ENCODE measurements at regions not wholly inside any gene's neighbourhood (a gene's known extent, or its start where the extent isn't known, plus 50 kb on each side); places are given as distances from the start of the nearest gene placed in this dataset.

- H3K4me1 ChIP-seq = no peaks in the 10 kb centered on the region
- H3K27ac ChIP-seq = no peak overlapping the region
- H3K27me3 ChIP-seq = peaks cover 24% of the 10 kb centered on the region
- WGBS = 40% methylated on average over 4 of the region's 4 CpGs
- no peaks in the 10 kb centered on the region for H3K36me3 ChIP-seq
- H3K4me3 ChIP-seq = no peak overlapping the region
- no peak for DNase-seq (ENCODE audit: low spot score in 2 of 2)
- TF ChIP-seq POLR2A (IDR thresholded peaks at IDR 0.05) (no peak), CTCF (IDR thresholded peaks at IDR 0.05) (no peak), POLR2AphosphoS5 (IDR thresholded peaks at IDR 0.05) (no peak), EP300 (IDR thresholded peaks at IDR 0.05) (no peak)
- no peaks in the 10 kb centered on the region for H3K9me3 ChIP-seq
Measured at GRCh38 chr1:34520111-34520510, 234.7 kb upstream of the GJB5 start.

DNA sequence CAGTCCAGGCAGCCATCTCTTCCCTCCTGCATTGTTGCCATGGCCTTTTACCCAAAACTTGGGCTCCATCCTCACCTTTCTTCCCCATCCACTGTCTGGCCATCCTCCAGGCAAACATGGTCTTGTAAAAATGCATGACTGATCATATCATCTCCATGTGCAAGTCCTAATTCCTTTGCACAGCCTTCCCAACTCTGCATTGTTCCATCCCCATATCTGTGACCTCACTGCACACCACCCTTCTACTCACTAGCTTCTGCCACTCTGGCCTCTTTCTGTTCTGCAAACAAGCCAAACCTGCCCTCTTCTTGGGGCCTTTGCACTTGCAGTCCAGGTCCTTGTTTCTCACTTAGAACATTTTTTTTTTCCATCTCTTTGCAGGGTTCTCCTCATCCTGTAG is 230.1 kb upstream of the GJB5 start:
- H3K4me1 ChIP-seq = no peaks in the 10 kb centered on the region
- H3K27ac ChIP-seq = no peak overlapping the region
- H3K4me3 ChIP-seq = no peak overlapping the region
- peaks cover 46% of the 10 kb centered on the region for H3K27me3 ChIP-seq
- H3K36me3 ChIP-seq = no peaks in the 10 kb centered on the region
- no peak for DNase-seq (ENCODE audit: low spot score in 2 of 2)
- no peaks in the 10 kb centered on the region for H3K9me3 ChIP-seq
- TF ChIP-seq POLR2AphosphoS5 (IDR thresholded peaks at IDR 0.05) (no peak), CTCF (IDR thresholded peaks at IDR 0.05) (no peak), POLR2A (IDR thresholded peaks at IDR 0.05) (no peak), EP300 (IDR thresholded peaks at IDR 0.05) (no peak)

DNA sequence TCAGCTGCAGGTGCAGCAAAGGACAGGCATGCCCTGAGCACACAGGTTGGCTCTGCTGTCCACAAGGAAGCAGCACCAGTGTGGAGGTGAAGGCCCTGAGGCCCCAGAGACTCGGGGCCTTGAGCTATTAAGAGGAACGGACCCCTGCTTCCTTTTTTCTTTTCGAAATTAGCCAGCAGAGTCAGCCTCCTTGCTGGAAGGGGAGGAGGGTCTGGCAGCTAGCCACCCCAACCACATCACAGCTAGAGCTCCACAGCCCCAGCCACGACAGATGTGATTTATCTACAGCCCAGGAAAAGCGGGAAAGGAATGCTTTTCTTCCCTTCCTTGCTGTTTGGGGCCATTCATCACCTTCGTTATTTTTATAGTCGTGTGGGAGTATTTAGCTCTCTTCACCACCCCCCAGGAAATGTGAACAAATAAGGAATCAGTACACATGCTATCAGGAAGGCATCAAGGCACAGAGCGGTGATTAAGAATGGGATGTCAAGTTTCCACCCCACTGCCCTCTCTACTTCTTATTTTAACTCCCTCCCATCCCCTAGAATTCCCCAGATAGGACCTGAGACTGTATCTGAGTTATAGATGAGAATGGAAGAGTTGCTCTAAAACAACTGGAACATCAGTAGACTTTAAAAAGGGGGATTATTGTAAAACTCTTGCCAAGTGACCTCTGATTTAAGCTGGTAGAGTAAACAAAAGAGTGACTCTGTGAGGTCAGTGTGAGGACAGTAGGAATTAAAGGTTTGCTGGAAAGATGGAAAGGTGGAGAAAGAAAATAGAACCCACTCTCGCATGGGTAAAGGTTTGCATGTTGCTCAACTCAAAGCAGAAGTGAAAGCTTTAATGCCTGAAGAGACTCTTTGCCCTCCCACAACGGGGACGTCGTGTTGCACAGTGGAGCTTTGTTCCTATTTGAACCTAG is 224.7 kb upstream of the GJB5 start:
- 21% methylated on average over 9 of the region's 12 CpGs for WGBS
- Histone ChIP-seq H3K27ac (no peak overlapping the region), H3K27me3 (peaks cover 38% of the 10 kb centered on the region), H3K9me3 (no peaks in the 10 kb centered on the region), H3K4me1 (no peaks in the 10 kb centered on the region), H3K4me3 (no peak overlapping the region), H3K36me3 (no peaks in the 10 kb centered on the region)
- no peak for DNase-seq (ENCODE audit: low spot score in 2 of 2)
- TF ChIP-seq POLR2AphosphoS5 (IDR thresholded peaks at IDR 0.05) (no peak), CTCF (IDR thresholded peaks at IDR 0.05) (no peak), EP300 (IDR thresholded peaks at IDR 0.05) (no peak), POLR2A (IDR thresholded peaks at IDR 0.05) (no peak)

DNA sequence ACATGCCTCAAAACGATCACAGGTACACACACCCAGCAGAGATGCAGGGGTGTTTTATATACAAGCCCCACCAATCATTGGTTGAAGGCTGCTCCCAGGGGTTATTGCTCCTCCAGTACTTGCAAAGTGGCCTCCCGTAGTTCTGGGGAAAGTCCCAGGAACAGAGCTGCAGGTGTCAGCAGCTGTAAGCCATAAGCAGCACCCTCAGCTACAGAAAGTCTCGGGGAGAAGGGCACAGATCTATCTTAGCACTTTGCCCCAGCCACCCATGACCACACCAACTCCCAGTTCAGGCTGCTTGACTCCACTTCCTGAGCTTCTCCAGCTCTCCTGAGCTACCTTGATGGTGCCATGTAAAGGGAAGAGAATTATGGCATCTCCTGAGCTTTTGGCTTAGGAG is 222.7 kb upstream of the GJB5 start:
- no peaks in the 10 kb centered on the region for H3K4me1 ChIP-seq
- WGBS = 10% methylated on average over 2 of the region's 3 CpGs
- no peak for DNase-seq (ENCODE audit: low spot score in 2 of 2)
- H3K4me3 ChIP-seq = no peak overlapping the region
- H3K27me3 ChIP-seq = peaks cover 29% of the 10 kb centered on the region
- H3K36me3 ChIP-seq = no peaks in the 10 kb centered on the region
- no peak for TF ChIP-seq CTCF (IDR thresholded peaks at IDR 0.05)
- no peak for TF ChIP-seq POLR2AphosphoS5 (IDR thresholded peaks at IDR 0.05)
- H3K27ac ChIP-seq = no peak overlapping the region
- H3K9me3 ChIP-seq = no peaks in the 10 kb centered on the region

- no peak overlapping the region for H3K27ac ChIP-seq
- H3K27me3 ChIP-seq = peaks cover 15% of the 10 kb centered on the region
- DNase-seq (ENCODE audit: low spot score in 2 of 2) = no peak
- no peak overlapping the region for H3K4me3 ChIP-seq
- no peak for TF ChIP-seq POLR2A (IDR thresholded peaks at IDR 0.05)
- TF ChIP-seq POLR2AphosphoS5 (IDR thresholded peaks at IDR 0.05) = no peak
- no peak for TF ChIP-seq EP300 (IDR thresholded peaks at IDR 0.05)
- no peak for TF ChIP-seq CTCF (IDR thresholded peaks at IDR 0.05)
- H3K9me3 ChIP-seq = peaks cover 8% of the 10 kb centered on the region
- no peaks in the 10 kb centered on the region for H3K4me1 ChIP-seq
- H3K36me3 ChIP-seq = no peaks in the 10 kb centered on the region
Measured at GRCh38 chr1:34538481-34538880, 216.4 kb upstream of the GJB5 start.
